PC-3 (cell line): ENCODE measurements at regions not wholly inside any gene's neighbourhood (a gene's known extent, or its start where the extent isn't known, plus 50 kb on each side); places are given as distances from the start of the nearest gene placed in this dataset.

Experiments
- EZH2 ChIP-seq: fragments of 300-600 bp; sonication (generic); IDR thresholded peaks from one replicate; pipeline ENCODE4 v1.6.1; 2017; ENCODE audit warnings: antibody characterized with exemption, mild to moderate bottlenecking, low read length; ENCODE audit not compliant: unreplicated experiment
- EZH2phosphoT487 ChIP-seq: fragments of 300-600 bp; sonication (generic); IDR thresholded peaks from 2 replicates; pipeline ENCODE4 v1.6.1; 2018; ENCODE audit warnings: mild to moderate bottlenecking, antibody characterized with exemption, low read length, borderline replicate concordance
- TF ChIP-seq, protein P1 (sequence below): fragments of 300-600 bp; sonication (generic); conservative IDR thresholded peaks from 2 replicates; pipeline ENCODE4 v1.5.1; 2017; ENCODE audit warnings: antibody characterized with exemption, low read depth, mild to moderate bottlenecking, low read length

DNA sequence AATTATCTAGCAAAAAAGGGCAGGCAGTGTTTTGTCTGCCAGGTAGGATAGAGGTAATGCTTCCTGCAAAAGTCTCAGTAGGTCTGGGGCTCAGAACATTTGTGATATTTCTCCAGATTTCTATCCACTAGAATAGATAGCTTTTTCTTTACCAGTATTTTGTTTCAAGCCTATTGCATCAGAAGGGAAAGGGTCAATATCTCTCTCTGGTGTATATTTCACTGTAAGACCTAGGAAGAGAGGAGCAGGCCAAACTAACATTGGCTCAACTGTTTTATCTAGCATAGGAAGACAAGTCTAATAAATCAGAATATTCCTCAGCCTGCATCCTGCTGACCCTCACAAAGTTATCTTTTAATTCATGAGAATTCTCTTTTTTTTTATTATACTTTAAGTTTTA lies 106.7 kb upstream of the DAAM1 start:
- TF ChIP-seq, protein P1, sequence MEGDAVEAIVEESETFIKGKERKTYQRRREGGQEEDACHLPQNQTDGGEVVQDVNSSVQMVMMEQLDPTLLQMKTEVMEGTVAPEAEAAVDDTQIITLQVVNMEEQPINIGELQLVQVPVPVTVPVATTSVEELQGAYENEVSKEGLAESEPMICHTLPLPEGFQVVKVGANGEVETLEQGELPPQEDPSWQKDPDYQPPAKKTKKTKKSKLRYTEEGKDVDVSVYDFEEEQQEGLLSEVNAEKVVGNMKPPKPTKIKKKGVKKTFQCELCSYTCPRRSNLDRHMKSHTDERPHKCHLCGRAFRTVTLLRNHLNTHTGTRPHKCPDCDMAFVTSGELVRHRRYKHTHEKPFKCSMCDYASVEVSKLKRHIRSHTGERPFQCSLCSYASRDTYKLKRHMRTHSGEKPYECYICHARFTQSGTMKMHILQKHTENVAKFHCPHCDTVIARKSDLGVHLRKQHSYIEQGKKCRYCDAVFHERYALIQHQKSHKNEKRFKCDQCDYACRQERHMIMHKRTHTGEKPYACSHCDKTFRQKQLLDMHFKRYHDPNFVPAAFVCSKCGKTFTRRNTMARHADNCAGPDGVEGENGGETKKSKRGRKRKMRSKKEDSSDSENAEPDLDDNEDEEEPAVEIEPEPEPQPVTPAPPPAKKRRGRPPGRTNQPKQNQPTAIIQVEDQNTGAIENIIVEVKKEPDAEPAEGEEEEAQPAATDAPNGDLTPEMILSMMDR: no peak
- TF ChIP-seq EZH2 (no peak), EZH2phosphoT487 (no peak)
